NCI-H1092 treated with DMSO at 0.1 percent for 48 hours (cell line): ENCODE measurements at regions not wholly inside any gene's neighbourhood (a gene's known extent, or its start where the extent isn't known, plus 50 kb on each side); places are given as distances from the start of the nearest gene placed in this dataset.
"Not testable (repeated sequence)": the region's sequence is repeated elsewhere in the genome, so short reads cannot be mapped to it uniquely, and the experiment has no call there.

Experiments used
- DNase-seq: peaks from one replicate; lab custom pipeline; 2025; lab: John Stamatoyannopoulos, UW

DNA sequence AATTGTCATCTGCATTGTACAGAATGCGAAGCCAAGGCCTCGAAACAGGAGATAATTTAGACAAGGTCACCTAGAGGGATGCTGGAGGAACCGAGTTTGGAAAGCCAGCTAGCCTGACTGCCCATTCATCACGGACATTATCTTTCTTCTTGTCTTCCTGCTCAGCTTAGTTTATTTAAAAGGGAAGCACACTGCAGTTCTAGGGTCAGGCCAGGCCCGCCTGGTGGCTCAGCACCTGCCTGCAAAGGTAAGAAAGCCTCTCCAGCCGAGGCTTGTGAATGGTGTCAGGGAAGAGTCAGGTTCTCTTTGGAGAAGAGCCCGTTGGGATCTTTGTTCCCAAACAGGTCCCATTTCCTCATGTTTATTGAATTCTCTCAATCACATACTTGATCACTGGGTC lies 246.5 kb downstream of the BLID start:
- DNase-seq = no peak

GRCh38 chr11:121866754-121867153 lies 249.3 kb downstream of the BLID start:
- no peak for DNase-seq

- no peak for DNase-seq
Observed at GRCh38 chr11:121864660-121865059, 251.4 kb downstream of the BLID start.

DNA sequence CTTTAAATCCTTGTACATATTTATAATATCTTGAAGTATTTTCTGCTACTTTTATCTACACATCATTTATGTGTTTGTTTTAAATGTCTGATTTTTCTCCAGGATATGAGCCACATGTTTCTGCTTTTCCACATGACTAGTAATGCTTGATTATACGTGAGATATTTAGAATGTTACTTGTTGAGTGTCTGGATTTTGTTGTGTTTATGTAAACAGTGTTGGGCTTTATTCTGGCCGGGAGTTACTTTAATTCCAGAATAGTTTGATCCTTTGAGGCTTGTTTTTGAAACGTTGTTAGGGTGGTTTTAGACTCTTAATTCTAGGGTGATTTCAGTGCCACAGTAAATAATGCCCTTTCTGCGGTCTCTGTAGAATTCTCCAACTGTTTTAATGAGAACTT lies 252.9 kb downstream of the BLID start:
- DNase-seq = no peak

- not testable (repeated sequence) for DNase-seq
Observed at GRCh38 chr11:121855138-121855537, 260.9 kb downstream of the BLID start.

DNA sequence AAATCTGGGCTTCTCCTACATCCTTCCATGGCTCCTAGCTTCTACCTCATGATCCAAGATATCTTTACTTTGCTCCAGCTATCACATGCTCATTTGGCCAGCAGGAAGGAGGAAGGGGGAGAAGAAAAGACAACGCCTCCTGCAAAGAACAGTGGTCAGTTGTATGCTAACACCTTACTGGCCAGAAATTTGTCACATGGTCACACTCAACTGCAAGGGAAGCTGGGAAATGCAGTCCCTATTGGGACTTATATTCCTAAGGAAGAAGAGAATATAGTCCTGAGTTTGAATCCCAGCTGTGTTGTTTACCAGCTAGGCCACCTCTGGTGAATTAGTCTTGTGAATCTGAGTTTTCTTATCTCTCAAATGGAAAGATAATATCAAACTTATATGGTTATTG lies 272.0 kb downstream of the BLID start:
- no peak for DNase-seq

DNA sequence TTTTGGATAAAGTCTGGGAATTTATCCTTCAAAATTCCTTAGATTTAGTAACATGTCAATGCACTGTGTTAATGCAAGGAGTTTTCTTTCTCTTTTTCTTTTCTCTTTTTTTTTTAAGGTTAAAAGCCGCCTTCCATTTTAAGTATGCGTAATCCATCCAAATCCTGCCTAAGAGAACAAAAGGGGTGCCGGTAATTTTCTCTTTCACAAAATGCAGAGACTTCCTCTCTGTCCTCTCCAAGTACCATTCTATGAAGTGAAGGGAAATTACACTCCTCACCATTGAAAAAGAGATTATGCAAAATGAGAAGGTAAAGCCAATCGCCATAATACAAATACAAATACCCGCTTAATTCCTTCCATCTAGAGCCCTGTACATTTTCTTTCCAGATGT lies 273.8 kb downstream of the BLID start:
- DNase-seq = no peak

DNA sequence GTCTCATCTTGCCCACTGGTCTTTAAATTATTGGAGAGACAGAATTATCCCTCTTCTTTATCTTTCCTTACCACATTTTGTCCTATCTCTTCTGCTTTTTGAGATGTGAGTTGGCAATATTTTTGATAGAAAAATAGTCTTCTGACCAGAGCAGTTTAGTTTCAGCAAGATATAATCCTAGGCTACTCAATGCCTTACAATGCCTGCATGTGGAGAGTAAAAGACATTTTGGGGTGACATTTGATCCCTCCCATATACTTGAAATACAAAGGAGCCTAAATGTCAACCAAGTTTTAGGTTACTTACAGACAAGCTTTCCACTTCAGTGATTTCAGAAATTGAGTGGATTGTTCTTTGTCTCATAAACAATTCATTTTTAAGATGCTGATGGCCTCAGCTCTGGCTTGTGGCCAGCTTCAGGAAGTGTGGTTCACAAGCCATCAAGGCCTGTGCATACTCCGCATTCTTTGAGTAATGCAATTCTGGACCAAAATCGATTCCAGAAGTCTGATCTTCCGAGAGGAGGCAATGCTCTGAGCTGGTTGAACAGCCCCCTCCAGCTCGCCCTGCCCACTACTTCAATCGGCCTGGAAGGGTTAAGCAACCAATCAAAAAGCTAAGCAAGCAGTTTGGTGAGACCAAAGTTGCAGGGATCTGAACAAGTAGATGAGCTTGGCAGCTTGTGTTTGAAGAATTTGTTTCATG lies 274.4 kb downstream of the BLID start:
- DNase-seq = no peak

GRCh38 chr11:121839781-121840180 lies 276.2 kb downstream of the BLID start:
- DNase-seq = no peak

- DNase-seq = no peak
Observed at GRCh38 chr11:121838571-121838970, 277.4 kb downstream of the BLID start.

- DNase-seq = no peak
Observed at GRCh38 chr11:121833970-121834369, 282.0 kb downstream of the BLID start.

- DNase-seq = no peak
Observed at GRCh38 chr11:121829159-121829643, 286.8 kb downstream of the BLID start.

DNA sequence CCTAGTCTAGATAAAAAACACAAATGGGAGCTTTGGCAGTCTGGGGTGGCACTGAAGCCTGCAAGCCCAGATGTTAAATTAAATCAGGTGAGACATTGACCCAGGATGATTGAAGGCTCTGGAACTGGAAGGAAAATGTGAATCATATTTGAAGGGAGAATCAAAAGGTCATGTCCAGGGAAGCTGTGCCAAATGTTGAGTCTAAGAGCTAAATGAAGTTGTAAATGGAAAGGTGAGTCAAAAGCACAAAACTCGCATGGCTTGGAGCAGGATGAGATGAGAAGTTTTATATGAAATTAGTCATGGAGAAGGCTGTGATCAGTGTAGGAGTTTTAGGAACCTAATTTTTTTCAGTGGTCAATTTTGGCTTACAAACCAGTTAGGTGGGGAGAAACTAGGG lies 301.1 kb downstream of the BLID start:
- no peak for DNase-seq

DNA sequence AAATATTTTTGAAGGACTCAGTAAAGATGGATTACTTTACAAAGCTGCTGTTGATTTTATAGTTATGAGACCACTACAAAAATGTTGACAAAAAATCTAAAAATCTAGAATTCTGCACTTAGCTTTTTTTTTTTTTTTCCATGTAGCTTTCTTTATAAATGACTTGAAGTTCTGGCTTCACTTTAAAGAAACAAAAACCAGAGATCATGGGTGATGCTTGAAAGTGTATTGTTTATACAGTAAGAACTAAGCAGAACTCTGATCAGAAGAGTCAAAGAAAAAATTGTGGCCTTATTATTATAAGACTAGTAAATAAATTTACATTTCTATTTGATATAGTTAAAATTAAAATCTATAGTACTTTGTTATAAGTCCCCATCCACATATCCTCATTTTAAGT lies 301.7 kb downstream of the BLID start:
- DNase-seq = no peak

DNA sequence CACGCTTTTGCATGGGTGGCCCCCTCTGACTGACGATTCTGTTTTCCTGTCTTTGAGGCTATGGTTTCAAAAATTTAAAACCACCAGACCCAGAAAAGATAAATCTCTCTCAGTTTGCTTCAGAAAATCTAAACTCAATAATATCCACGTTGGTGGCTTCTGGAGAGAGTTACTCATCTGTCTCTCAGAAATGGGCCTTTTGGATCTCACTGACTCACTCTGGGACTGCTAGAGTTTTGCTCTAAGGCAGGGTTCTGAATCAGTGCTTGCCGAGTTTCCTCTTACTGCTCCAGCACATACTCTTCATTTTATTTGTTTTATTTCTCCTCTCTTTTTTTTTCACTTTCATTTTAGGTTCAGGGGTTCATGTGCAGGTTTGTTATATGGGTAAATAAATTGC lies 305.7 kb downstream of the BLID start:
- no peak for DNase-seq

GRCh38 chr11:121808096-121808495 lies 307.9 kb downstream of the BLID start:
- DNase-seq = no peak

DNA sequence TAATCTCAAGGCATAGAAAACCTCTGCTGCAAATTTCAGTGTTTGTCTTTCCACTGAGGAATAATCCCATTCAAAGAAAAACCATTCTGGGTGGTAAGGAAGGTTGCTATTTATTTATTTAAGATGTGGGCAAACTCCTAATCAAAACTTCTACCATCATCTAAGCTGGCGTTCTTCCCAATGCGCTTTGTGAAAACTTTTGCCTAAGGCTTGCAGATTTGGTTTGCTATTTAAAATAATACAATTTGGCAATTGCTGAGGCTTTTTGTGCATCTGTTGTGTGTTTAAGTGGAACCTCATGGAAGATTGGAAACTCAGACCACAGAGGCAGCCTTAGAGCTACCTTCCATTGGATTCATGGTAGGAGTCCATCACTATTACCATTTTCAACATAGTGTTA lies 309.0 kb downstream of the BLID start:
- DNase-seq = no peak

DNA sequence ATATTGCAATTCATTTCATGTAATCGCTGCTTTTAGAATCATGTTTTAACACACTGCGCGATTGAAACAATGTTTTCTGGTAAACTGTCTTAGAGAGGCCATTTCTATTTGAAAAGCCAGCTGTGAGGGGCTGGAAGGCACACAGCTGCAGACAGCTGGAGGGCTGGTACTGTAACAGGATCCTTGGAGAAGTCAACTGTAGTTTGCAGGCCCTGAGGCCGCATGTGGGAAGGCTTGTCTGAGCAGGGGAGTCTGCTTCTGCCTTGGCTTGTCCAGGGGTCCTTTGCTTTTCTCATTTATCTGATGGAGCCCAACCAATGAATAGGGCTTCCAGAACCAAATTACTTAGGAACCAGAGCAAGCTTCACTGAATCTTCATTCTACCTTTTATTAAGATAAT lies 313.5 kb downstream of the BLID start:
- DNase-seq = no peak

GRCh38 chr11:121801781-121802180 lies 314.2 kb downstream of the BLID start:
- no peak for DNase-seq

GRCh38 chr11:121801394-121801748 lies 314.6 kb downstream of the BLID start:
- DNase-seq = no peak

- DNase-seq = no peak
Observed at GRCh38 chr11:121800731-121801393, 315.2 kb downstream of the BLID start.

DNA sequence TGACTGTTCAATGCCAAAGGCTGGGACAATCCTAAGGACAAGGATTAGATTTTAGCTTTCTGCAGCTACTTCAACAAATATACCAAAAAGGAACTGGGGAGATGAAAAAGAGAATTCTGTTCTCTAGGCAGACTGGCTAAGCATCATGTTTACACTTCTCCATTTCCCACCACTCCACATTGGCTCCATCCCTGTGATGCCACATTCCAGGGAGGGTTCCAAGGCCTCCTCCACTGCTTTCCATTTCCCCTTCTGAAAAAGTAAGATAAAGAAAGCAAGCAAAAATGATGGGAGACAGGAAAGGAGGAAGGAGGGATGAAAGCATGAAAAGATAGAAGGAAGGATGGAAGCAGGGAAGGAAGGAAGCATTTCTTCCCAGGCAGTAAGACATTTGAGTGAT lies 315.8 kb downstream of the BLID start:
- no peak for DNase-seq

DNA sequence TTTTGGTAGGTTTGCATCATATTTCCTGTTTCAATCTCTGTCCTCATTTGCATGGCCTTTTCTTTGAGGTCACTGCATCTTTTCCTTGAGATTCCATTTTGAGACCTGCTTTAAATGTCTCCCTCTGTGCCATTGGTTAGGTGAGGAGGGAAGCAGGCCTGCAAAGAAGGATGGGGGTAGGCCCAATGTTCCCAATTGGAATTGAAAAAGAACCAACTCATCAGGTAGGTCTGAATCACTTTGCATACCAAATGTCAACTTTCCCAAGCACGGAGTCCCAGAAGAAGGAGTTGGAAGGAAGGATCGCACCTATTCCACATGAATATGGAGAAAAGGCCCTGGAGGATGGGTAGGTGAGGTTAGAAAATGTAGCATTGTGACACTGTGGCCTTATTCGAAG lies 318.5 kb downstream of the BLID start:
- no peak for DNase-seq

- DNase-seq = no peak
Observed at GRCh38 chr11:121795174-121795573, 320.8 kb downstream of the BLID start.
